Fibroblast of skin of right biceps (primary cell): ENCODE measurements at regions not wholly inside any gene's neighbourhood (a gene's known extent, or its start where the extent isn't known, plus 50 kb on each side); places are given as distances from the start of the nearest gene placed in this dataset.

Experiments
- DNase-seq: peaks from one replicate; pipeline ENCODE4 v3.0.0-alpha.2; 2013

- peak; percentile 45 for DNase-seq
These were observed 50.0 kb downstream of the NCOR2 start for GRCh38 chr12:124517260-124518050.

GRCh38 chr12:124516850-124517249 lies 50.6 kb downstream of the NCOR2 start:
- no peak for DNase-seq

- no peak for DNase-seq
These were observed 51.4 kb downstream of the NCOR2 start for GRCh38 chr12:124515981-124516380.

GRCh38 chr12:124514996-124515932 lies 52.1 kb downstream of the NCOR2 start:
- no peak for DNase-seq

- DNase-seq: no peak
These were observed 53.0 kb downstream of the NCOR2 start for GRCh38 chr12:124514145-124514995.

- DNase-seq: peak; percentile 53
These were observed 54.0 kb downstream of the NCOR2 start for GRCh38 chr12:124513297-124513867.

- peak; percentile 96 for DNase-seq
These were observed 54.6 kb downstream of the NCOR2 start for GRCh38 chr12:124512667-124513296.

GRCh38 chr12:124511259-124511985 lies 56.0 kb downstream of the NCOR2 start:
- no peak for DNase-seq

- no peak for DNase-seq
These were observed 57.0 kb downstream of the NCOR2 start for GRCh38 chr12:124510301-124510970.

GRCh38 chr12:124509676-124510300 lies 57.6 kb downstream of the NCOR2 start:
- DNase-seq: peak; percentile 69

GRCh38 chr12:124509300-124509675 lies 58.1 kb downstream of the NCOR2 start:
- no peak for DNase-seq

GRCh38 chr12:124508381-124509079 lies 58.9 kb downstream of the NCOR2 start:
- peak; percentile 40 for DNase-seq

GRCh38 chr12:124507188-124508109 lies 60.0 kb downstream of the NCOR2 start:
- peak; percentile 64 for DNase-seq

GRCh38 chr12:124506832-124507153 lies 60.6 kb downstream of the NCOR2 start:
- no peak for DNase-seq

GRCh38 chr12:124506145-124506831 lies 61.1 kb downstream of the NCOR2 start:
- DNase-seq: peak; percentile 84

- no peak for DNase-seq
These were observed 62.2 kb downstream of the NCOR2 start for GRCh38 chr12:124505001-124505818.
